ENCODE measurements at regions not wholly inside any gene's neighbourhood (a gene's known extent, or its start where the extent isn't known, plus 50 kb on each side); places are given as distances from the start of the nearest gene placed in this dataset.
"Not testable (repeated sequence)": the region's sequence is repeated elsewhere in the genome, so short reads cannot be mapped to it uniquely, and the experiment has no call there.

DNA sequence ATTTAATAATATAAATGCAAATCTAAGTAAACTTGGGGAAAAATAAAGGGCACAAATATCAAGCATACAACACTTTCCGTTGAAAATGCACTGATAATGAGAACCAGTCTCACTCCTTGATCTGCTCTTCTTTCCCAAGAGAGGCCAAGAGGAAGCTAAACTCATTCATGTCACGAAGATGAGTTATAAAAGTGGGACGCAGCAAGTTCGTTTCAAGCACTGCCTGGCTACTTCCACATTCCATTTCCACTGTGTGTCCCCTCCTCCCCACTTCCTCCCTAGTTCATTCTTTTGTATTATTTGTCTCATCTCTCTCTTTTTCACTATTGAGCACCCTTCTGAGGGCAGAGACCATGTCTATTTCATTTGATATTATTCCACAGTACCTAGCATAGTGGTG is 158.1 kb downstream of the SLC24A2 start:
- no peak overlapping the region for H3K4me3 ChIP-seq (ENCODE audit: low read depth, low read length)
- no peak for TF ChIP-seq CTCF (IDR thresholded peaks at IDR 0.05; ENCODE audit: insufficient read depth, low read depth, low read length, missing control alignments)
- DNase-seq (ENCODE audit: low read depth): no peak

DNA sequence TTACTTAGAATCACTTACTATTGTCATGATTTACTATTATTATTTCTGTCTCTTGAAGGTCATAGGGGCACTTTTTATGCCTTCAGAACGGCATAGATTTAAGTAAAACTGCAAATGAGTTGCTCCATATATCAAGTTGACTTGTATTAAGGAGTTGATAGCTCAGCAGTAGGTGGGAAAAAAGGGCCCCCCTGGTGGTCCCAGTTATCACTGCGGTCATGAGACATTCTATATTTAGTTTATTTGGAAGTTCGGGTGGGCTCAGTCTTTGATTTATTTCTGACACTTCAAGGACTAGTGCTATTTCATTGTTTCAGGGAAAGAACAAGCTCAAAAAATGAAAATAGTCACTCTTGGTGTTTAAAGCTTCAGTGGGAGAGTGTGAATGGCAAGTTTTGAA is 159.3 kb downstream of the SLC24A2 start:
- H3K4me3 ChIP-seq (ENCODE audit: low read depth, low read length): no peak overlapping the region
- TF ChIP-seq CTCF (IDR thresholded peaks at IDR 0.05; ENCODE audit: insufficient read depth, low read depth, low read length, missing control alignments): no peak
- DNase-seq (ENCODE audit: low read depth): no peak

GRCh38 chr9:19625426-19625825 is 163.4 kb downstream of the SLC24A2 start:
- DNase-seq (ENCODE audit: low read depth): not testable (repeated sequence)

DNA sequence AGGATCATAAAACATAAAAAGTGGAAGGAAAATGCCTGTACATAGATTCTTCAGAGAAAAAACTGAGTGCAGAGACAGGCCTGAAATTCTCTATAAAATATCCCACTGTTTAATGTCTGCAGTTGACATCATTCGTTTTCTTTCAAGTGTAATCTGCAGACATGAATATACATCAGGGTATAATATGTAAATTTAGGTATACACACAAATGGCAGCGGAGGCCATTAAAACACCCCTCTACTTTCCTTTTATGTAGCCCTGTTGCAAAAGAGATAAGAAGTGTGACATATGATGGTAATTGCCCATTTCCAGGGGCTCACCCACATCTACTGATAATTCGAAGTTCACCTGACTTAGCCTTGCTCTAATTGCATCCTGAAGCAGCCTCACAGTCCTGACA is 164.3 kb downstream of the SLC24A2 start:
- no peak overlapping the region for H3K4me3 ChIP-seq (ENCODE audit: low read depth, low read length)
- DNase-seq (ENCODE audit: low read depth): no peak
- no peak for TF ChIP-seq CTCF (IDR thresholded peaks at IDR 0.05; ENCODE audit: insufficient read depth, low read depth, low read length, missing control alignments)

More at GRCh38 chr9:19625426-19625825, 163.4 kb downstream of the SLC24A2 start:
- H3K4me3 ChIP-seq (ENCODE audit: low read depth, low read length): not testable (repeated sequence)

GRCh38 chr9:19623941-19624340 is 164.9 kb downstream of the SLC24A2 start:
- no peak for TF ChIP-seq CTCF (IDR thresholded peaks at IDR 0.05; ENCODE audit: insufficient read depth, low read depth, low read length, missing control alignments)
- DNase-seq (ENCODE audit: low read depth): no peak
- H3K4me3 ChIP-seq (ENCODE audit: low read depth, low read length): no peak overlapping the region

- no peak overlapping the region for H3K4me3 ChIP-seq (ENCODE audit: low read depth, low read length)
- DNase-seq (ENCODE audit: low read depth): no peak
- no peak for TF ChIP-seq CTCF (IDR thresholded peaks at IDR 0.05; ENCODE audit: insufficient read depth, low read depth, low read length, missing control alignments)
Measured at GRCh38 chr9:19620326-19620725, 168.5 kb downstream of the SLC24A2 start.

DNA sequence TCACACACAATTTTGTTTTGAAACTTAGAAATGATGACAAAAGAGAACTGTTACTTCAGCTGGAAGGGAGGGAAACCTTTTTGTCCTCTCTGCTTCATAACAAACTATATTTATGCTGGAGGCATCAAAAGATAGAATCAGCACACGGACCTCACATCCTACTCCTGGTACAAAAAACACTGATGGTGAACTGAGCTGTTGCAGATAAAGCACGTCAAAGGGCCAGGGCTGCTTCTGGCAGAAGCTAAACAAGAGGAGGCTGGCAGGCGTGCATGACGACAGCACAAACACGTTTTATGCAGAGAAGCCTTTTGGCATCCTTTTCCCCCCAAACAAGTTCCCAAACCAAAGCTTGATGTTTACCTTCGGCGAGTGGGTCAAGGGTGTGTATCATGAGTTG is 169.6 kb downstream of the SLC24A2 start:
- TF ChIP-seq CTCF (IDR thresholded peaks at IDR 0.05; ENCODE audit: insufficient read depth, low read depth, low read length, missing control alignments): no peak
- no peak for DNase-seq (ENCODE audit: low read depth)
- H3K4me3 ChIP-seq (ENCODE audit: low read depth, low read length): no peak overlapping the region

Data from GM12865 (cell line).